HFF-Myc (cell line): ENCODE measurements at regions not wholly inside any gene's neighbourhood (a gene's known extent, or its start where the extent isn't known, plus 50 kb on each side); places are given as distances from the start of the nearest gene placed in this dataset.

Experiments used
- DNase-seq: peaks from one replicate; pipeline ENCODE4 v3.0.0-alpha.2; 2011; ENCODE audit warnings: low read depth; ENCODE audit errors: extremely low read depth
- H3K4me3 ChIP-seq: replicated peaks from 2 replicates; pipeline ENCODE4 v1.5.1; 2011; ENCODE audit warnings: low read depth, mild to moderate bottlenecking, control low read depth, low read length
- TF ChIP-seq, protein P1 (sequence below): IDR thresholded peaks from 2 replicates; pipeline ENCODE4 v1.5.1; 2012; ENCODE audit warnings: mild to moderate bottlenecking, low read depth, low read length, control low read depth; ENCODE audit errors: missing control alignments

GRCh38 chr2:173463846-173464245, 109.2 kb downstream of the CDCA7 start:
- no peak for DNase-seq
- TF ChIP-seq, protein P1, sequence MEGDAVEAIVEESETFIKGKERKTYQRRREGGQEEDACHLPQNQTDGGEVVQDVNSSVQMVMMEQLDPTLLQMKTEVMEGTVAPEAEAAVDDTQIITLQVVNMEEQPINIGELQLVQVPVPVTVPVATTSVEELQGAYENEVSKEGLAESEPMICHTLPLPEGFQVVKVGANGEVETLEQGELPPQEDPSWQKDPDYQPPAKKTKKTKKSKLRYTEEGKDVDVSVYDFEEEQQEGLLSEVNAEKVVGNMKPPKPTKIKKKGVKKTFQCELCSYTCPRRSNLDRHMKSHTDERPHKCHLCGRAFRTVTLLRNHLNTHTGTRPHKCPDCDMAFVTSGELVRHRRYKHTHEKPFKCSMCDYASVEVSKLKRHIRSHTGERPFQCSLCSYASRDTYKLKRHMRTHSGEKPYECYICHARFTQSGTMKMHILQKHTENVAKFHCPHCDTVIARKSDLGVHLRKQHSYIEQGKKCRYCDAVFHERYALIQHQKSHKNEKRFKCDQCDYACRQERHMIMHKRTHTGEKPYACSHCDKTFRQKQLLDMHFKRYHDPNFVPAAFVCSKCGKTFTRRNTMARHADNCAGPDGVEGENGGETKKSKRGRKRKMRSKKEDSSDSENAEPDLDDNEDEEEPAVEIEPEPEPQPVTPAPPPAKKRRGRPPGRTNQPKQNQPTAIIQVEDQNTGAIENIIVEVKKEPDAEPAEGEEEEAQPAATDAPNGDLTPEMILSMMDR = no peak
- no peak overlapping the region for H3K4me3 ChIP-seq

GRCh38 chr2:173467751-173468150, 113.1 kb downstream of the CDCA7 start:
- no peak for DNase-seq
- H3K4me3 ChIP-seq = no peak overlapping the region
- TF ChIP-seq, protein P1 = no peak

GRCh38 chr2:173468266-173468793, 113.7 kb downstream of the CDCA7 start:
- H3K4me3 ChIP-seq = no peak overlapping the region
- no peak for DNase-seq
- TF ChIP-seq, protein P1 = no peak

GRCh38 chr2:173472112-173472511, 117.4 kb downstream of the CDCA7 start:
- TF ChIP-seq, protein P1 = no peak
- DNase-seq = no peak

GRCh38 chr2:173483137-173483536, 128.5 kb downstream of the CDCA7 start:
- TF ChIP-seq, protein P1 = no peak
- no peak overlapping the region for H3K4me3 ChIP-seq
- no peak for DNase-seq

More at GRCh38 chr2:173472112-173472511, 117.4 kb downstream of the CDCA7 start:
- H3K4me3 ChIP-seq = no peak overlapping the region

GRCh38 chr2:173488861-173489260, 134.2 kb downstream of the CDCA7 start:
- TF ChIP-seq, protein P1 = no peak
- DNase-seq = no peak
- no peak overlapping the region for H3K4me3 ChIP-seq

DNA sequence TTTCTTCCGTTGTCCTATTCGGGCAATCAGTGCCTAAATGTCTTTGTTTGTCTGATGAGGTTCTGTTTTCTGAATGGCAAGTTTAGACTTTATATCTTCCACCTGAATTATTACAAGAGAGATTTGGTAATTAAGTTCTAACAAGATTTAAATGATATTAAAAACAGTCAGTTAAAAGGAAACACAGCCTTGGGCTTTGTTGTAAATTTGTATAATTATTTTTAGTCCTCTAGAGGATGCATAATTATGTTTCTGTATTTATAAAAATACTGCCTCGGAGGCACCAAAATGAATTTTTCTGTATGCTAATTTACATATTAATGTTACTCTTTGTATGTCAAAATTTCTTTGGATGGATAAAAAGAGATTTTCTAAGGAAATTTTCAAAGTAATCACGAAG, 136.7 kb downstream of the CDCA7 start:
- no peak overlapping the region for H3K4me3 ChIP-seq
- DNase-seq = no peak
- TF ChIP-seq, protein P1 = no peak
